Panc1 (cell line): ENCODE measurements at regions not wholly inside any gene's neighbourhood (a gene's known extent, or its start where the extent isn't known, plus 50 kb on each side); places are given as distances from the start of the nearest gene placed in this dataset.

ENCODE experiments used
- ATAC-seq: fragments of 200-7000 bp; cut with Tn5 transposase; 2 replicates; pipeline ENCODE4 v1.9.1; 2020; ENCODE audit warnings: mild to moderate bottlenecking, moderate library complexity
- BruUV-seq: library from RNA; stranded (reverse); fragments of 400-500 nt; replicated peaks from 2 replicates; lab custom pipeline; 2021; lab: Mats Ljungman, UMichigan
- CTCF ChIA-PET: fragments of 300-600 bp; sonication (Branson Sonifier 250); formaldehyde crosslinking; loops from one replicate; lab custom pipeline; 2022; ENCODE audit warnings: antibody characterized with exemption; lab: Charles Lee
- POLR2A ChIA-PET: fragments of 300-600 bp; sonication (Branson Sonifier 250); formaldehyde crosslinking; loops from one replicate; lab custom pipeline; 2022; ENCODE audit warnings: antibody characterized with exemption; lab: Charles Lee
- DNase-seq: peaks from one replicate; pipeline ENCODE4 v3.0.0-alpha.2; 2010; ENCODE audit warnings: low read depth, low spot score
- H3K27ac ChIP-seq: 2 replicates; pipeline ENCODE4 v1.5.1; 2011; ENCODE audit warnings: mild to moderate bottlenecking, low read length, inconsistent platforms
- H3K27me3 ChIP-seq: fragments of 200-500 bp; sonication (Bioruptor generic); 2 replicates; pipeline ENCODE4 v1.6.0; 2014; ENCODE audit warnings: low read length, inconsistent platforms; ENCODE audit not compliant: control insufficient read depth, insufficient read depth
- H3K36me3 ChIP-seq: fragments of 200-500 bp; sonication (Bioruptor generic); 2 replicates; pipeline ENCODE4 v1.5.1; 2014; ENCODE audit warnings: inconsistent platforms, mild to moderate bottlenecking, low read length, moderate library complexity; ENCODE audit not compliant: control insufficient read depth, insufficient read depth
- H3K4me1 ChIP-seq: 2 replicates; pipeline ENCODE4 v1.5.1; 2011; ENCODE audit warnings: inconsistent platforms, mild to moderate bottlenecking, low read length, moderate library complexity; ENCODE audit not compliant: control insufficient read depth, insufficient read depth
- H3K4me3 ChIP-seq, 2 experiments: 2 replicates each; pipeline ENCODE4 v1.5.1; 2011 to 2012; ENCODE audit warnings: low read depth in 2 of 2, low read length in 2 of 2, mild to moderate bottlenecking in 2 of 2, inconsistent platforms in 1 of 2, moderate library complexity in 1 of 2
- H3K9me3 ChIP-seq: fragments of 200-500 bp; sonication (Bioruptor generic); 2 replicates; pipeline ENCODE4 v1.5.1; 2014; ENCODE audit warnings: low read depth, mild to moderate bottlenecking, inconsistent platforms, low read length, moderate library complexity; ENCODE audit not compliant: control insufficient read depth, insufficient read depth
- CTCF ChIP-seq: fragments of 450-650 bp; IDR thresholded peaks from 2 replicates; pipeline ENCODE4 v1.5.1; 2017; ENCODE audit warnings: mild to moderate bottlenecking
- POLR2AphosphoS5 ChIP-seq: IDR thresholded peaks from 2 replicates; pipeline ENCODE4 v1.6.1; 2012; ENCODE audit warnings: mild to moderate bottlenecking, low read depth, low read length, moderate library complexity
- SIN3A ChIP-seq: IDR thresholded peaks from 2 replicates; pipeline ENCODE4 v1.6.1; 2012; ENCODE audit warnings: low read depth, mild to moderate bottlenecking, low read length, moderate library complexity, borderline replicate concordance; ENCODE audit not compliant: insufficient read depth
- TCF7L2 ChIP-seq: IDR thresholded peaks from 2 replicates; pipeline ENCODE4 v1.6.1; 2011; ENCODE audit warnings: mild to moderate bottlenecking, low read depth, low read length, inconsistent platforms
- in situ Hi-C: cut with HindIII; loops from 2 replicates; pipeline ENCODE4 v1.10.0; 2016; ENCODE audit warnings: low sequenced_read_pairs, low pct_unique_long_range_greater_than_20kb
- intact Hi-C: fragments of 100-400 bp; cut with micrococcal nuclease; formaldehyde crosslinking; loops from one replicate; pipeline ENCODE4 v1.10.0; 2022; ENCODE audit not compliant: unreplicated experiment
- TF ChIP-seq, protein P1 (sequence below), 2 experiments: IDR thresholded peaks; 2 replicates each; pipeline ENCODE4 v1.6.1; 2011 to 2012; ENCODE audit warnings: low read depth in 2 of 2, control low read depth in 1 of 2, low read length in 1 of 2, mild to moderate bottlenecking in 1 of 2, moderate library complexity in 1 of 2; ENCODE audit not compliant: insufficient read depth in 1 of 2

DNA sequence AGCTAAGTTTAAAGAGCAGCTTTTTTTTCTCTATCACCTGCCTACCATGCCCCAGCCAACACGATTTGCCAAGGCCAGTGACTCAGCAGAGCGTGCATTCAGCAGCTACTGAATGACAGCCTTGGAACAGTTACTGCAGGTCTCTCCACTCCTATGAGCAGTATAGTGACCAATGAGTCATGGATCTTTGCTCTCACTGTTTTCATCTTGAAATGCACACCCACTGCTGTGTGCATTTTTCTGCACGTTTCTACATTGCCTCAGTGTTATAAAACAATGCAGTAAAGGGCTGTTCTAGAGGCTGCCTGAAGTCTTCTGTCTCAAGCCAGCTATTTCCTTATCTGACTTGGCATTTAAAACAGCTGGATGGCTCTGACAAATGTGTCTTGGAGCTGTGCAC lies 66.0 kb upstream of the C4orf54 start:
- DNase-seq (no peak), ATAC-seq (no peak)
- Histone ChIP-seq H3K9me3 (no peaks in the 10 kb centered on the region), H3K27ac (no peak overlapping the region), H3K36me3 (no peaks in the 10 kb centered on the region), H3K4me3 (no peak overlapping the region), H3K27me3 (no peaks in the 10 kb centered on the region), H3K4me1 (no peaks in the 10 kb centered on the region)
- POLR2A ChIA-PET = no interaction called here
- no TSS peak for BruUV-seq
- TF ChIP-seq TCF7L2 (no peak), CTCF (no peak), SIN3A (no peak), POLR2AphosphoS5 (no peak)
- TF ChIP-seq, protein P1, sequence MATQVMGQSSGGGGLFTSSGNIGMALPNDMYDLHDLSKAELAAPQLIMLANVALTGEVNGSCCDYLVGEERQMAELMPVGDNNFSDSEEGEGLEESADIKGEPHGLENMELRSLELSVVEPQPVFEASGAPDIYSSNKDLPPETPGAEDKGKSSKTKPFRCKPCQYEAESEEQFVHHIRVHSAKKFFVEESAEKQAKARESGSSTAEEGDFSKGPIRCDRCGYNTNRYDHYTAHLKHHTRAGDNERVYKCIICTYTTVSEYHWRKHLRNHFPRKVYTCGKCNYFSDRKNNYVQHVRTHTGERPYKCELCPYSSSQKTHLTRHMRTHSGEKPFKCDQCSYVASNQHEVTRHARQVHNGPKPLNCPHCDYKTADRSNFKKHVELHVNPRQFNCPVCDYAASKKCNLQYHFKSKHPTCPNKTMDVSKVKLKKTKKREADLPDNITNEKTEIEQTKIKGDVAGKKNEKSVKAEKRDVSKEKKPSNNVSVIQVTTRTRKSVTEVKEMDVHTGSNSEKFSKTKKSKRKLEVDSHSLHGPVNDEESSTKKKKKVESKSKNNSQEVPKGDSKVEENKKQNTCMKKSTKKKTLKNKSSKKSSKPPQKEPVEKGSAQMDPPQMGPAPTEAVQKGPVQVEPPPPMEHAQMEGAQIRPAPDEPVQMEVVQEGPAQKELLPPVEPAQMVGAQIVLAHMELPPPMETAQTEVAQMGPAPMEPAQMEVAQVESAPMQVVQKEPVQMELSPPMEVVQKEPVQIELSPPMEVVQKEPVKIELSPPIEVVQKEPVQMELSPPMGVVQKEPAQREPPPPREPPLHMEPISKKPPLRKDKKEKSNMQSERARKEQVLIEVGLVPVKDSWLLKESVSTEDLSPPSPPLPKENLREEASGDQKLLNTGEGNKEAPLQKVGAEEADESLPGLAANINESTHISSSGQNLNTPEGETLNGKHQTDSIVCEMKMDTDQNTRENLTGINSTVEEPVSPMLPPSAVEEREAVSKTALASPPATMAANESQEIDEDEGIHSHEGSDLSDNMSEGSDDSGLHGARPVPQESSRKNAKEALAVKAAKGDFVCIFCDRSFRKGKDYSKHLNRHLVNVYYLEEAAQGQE (IDR thresholded peaks at IDR 0.05; ENCODE audit: insufficient read depth in 1 of 2, low read depth in 2 of 2, low read length in 1 of 2) = no peak
- intact Hi-C loops = no loop called here
- in situ Hi-C loops = no loop called here
- CTCF ChIA-PET = no interaction called here

DNA sequence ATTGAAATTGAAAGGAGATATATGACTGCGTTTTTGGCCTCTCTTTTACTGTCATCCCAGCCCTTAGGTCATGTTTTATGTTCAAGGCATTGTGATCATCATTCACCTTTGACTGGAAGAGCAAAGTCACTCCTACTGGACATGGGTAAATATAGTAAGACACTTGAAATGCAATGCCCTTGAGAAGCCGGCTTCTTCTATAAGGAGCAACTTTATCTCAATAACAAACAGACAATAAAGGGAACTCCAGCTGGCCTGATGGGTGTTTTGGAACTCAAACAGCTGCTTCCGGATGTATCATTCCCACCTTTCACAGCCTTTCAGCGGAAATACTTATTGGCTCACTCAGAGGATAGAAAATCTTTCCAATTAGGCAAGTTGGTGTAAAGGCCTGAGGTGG lies 65.1 kb upstream of the C4orf54 start:
- ChIA-PET CTCF (no interaction called here), POLR2A (no interaction called here)
- in situ Hi-C loops (no loop called here), intact Hi-C loops (no loop called here)
- TF ChIP-seq POLR2AphosphoS5 (no peak), CTCF (no peak), SIN3A (no peak), TCF7L2 (no peak)
- TF ChIP-seq, protein P1 (IDR thresholded peaks at IDR 0.05; ENCODE audit: insufficient read depth in 1 of 2, low read depth in 2 of 2, low read length in 1 of 2) = no peak
- Histone ChIP-seq H3K4me1 (no peaks in the 10 kb centered on the region), H3K4me3 (no peak overlapping the region), H3K27ac (no peak overlapping the region), H3K9me3 (no peaks in the 10 kb centered on the region), H3K27me3 (no peaks in the 10 kb centered on the region), H3K36me3 (no peaks in the 10 kb centered on the region)
- BruUV-seq = no TSS peak
- no peak for ATAC-seq
- no peak for DNase-seq
